ENCODE measurements at regions not wholly inside any gene's neighbourhood (a gene's known extent, or its start where the extent isn't known, plus 50 kb on each side); places are given as distances from the start of the nearest gene placed in this dataset.

GRCh38 chr1:163772246-163772645, 450.5 kb downstream of the NUF2 start:
- TF ChIP-seq CTCF (IDR thresholded peaks at IDR 0.05): no peak
- no peak for TF ChIP-seq POLR2A (IDR thresholded peaks at IDR 0.05)
